ENCODE measurements at regions not wholly inside any gene's neighbourhood (a gene's known extent, or its start where the extent isn't known, plus 50 kb on each side); places are given as distances from the start of the nearest gene placed in this dataset.
"Not testable (repeated sequence)": the region's sequence is repeated elsewhere in the genome, so short reads cannot be mapped to it uniquely, and the experiment has no call there.

DNA sequence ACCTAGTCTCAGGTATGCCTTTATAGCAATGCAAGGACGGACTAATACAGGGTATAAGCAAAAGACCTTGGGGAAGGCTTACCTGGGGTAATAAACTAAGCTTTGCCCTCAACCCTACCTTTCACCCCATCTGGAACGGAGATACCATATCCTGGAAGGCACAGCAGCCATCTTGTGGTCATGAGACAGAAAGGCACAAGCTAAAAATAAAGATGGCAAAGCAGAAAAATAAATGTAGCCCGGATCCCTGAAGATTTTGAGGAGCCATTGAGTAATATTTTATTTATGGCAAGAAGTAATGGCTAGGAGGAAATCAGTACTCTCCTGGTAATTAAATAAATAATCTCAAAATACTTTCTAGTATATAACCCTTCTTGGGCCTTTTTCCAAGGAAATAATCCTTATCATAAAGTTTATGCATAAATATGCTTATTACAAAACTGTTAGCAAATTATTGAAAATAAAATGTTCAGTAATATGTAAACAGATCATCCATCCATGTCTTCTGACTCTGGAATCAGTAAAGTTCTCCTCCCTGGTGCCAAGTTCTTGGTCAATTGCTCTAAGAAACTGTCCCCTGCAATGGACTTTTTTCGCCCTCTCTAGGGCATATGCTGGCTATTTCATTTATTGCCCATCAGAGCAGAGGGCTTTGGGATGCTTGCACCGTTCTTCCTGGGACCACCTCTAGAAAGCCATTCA, 198.7 kb downstream of the SPP2 start:
- no peaks in the 10 kb centered on the region for H3K9me3 ChIP-seq
- ATAC-seq, result no peak
- no peaks in the 10 kb centered on the region for H3K36me3 ChIP-seq
- WGBS, 2 donors (ENCODE audit: low coverage in 1 of 2), result 73 to 76% methylated on average over 3 to 4 of the region's 5 CpGs
- peaks cover 31% of the 10 kb centered on the region for H3K27me3 ChIP-seq
- TF ChIP-seq POLR2A (IDR thresholded peaks at IDR 0.05), result no peak
- TF ChIP-seq, protein P1, sequence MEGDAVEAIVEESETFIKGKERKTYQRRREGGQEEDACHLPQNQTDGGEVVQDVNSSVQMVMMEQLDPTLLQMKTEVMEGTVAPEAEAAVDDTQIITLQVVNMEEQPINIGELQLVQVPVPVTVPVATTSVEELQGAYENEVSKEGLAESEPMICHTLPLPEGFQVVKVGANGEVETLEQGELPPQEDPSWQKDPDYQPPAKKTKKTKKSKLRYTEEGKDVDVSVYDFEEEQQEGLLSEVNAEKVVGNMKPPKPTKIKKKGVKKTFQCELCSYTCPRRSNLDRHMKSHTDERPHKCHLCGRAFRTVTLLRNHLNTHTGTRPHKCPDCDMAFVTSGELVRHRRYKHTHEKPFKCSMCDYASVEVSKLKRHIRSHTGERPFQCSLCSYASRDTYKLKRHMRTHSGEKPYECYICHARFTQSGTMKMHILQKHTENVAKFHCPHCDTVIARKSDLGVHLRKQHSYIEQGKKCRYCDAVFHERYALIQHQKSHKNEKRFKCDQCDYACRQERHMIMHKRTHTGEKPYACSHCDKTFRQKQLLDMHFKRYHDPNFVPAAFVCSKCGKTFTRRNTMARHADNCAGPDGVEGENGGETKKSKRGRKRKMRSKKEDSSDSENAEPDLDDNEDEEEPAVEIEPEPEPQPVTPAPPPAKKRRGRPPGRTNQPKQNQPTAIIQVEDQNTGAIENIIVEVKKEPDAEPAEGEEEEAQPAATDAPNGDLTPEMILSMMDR (IDR thresholded peaks at IDR 0.05), result no peak
- TF ChIP-seq EP300 (IDR thresholded peaks at IDR 0.05), result no peak
- no peak for TF ChIP-seq POLR2AphosphoS5 (IDR thresholded peaks at IDR 0.05)
- no peak overlapping the region for H3K27ac ChIP-seq
- no peaks in the 10 kb centered on the region for H3K4me1 ChIP-seq
- H3K4me3 ChIP-seq, result no peak overlapping the region

DNA sequence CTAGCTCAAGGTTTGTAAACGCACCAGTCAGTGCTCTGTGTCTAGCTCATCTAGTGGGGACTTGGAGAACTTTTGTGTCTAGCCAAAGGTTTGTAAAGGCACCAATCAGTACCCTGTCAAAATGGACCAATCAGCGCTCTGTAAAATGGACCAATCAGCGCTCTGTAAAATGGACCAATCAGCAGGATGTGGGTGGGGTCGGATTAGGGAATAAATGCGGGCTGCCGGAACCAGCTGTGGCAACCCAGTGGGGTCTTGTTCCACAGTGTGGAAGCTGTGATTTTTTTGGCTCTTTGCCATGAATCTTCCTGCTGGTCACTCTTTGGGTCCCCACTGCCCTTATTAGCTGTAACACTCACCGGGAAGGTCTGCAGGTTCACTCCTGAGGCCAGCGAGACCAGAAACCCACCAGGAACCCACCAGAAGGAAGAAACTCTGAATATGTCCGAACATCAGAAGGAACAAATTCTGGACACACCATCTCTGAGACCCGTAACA, 197.8 kb downstream of the SPP2 start:
- 87 to 94% methylated on average over 3 to 7 of the region's 10 CpGs for WGBS, 2 donors (ENCODE audit: low coverage in 1 of 2)
- not testable (repeated sequence) for H3K27ac ChIP-seq
- H3K27me3 ChIP-seq, result peaks cover 31% of the 10 kb centered on the region

DNA sequence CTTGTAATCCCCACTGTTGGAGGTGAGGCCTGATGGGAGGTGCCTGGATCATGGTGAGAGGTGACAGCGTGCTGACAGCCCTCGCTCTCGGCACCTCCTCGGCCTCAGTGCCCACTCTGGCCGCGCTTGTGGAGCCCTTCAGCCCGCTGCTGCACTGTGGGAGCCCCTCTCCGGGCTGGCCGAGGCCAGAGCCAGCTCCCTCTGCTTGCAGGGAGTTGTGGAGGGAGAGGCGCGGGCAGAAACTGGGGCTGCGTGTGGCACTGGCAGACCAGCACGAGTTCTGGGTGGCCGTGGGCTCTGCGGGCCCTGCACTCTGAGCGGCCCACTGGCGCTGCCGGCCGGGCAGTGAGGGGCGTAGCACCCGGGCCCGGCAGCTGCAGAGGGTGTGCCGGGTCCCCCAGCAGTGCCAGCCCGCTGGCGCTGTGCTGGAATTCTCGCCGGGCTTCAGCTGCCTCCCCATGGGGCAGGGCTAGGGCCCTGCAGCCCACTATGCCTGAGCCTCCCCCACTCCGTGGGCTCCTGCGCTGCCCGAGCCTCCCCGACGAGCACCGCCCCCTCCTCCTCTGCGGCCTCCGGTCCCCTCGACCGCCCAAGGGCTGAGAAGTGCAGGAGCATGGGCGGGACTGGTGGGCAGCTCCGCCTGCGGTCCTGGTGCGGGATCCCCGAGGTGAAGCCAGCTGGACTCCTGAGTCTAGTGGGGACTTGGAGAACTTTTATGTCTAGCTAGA, 197.1 kb downstream of the SPP2 start:
- Histone ChIP-seq H3K36me3 (no peaks in the 10 kb centered on the region), H3K4me1 (no peaks in the 10 kb centered on the region), H3K9me3 (no peaks in the 10 kb centered on the region), H3K27me3 (peaks cover 28% of the 10 kb centered on the region), H3K27ac (no peak overlapping the region), H3K4me3 (no peak overlapping the region)
- TF ChIP-seq EP300 (IDR thresholded peaks at IDR 0.05), result no peak
- TF ChIP-seq, protein P1 (IDR thresholded peaks at IDR 0.05), result no peak
- TF ChIP-seq POLR2A (IDR thresholded peaks at IDR 0.05), result no peak
- TF ChIP-seq POLR2AphosphoS5 (IDR thresholded peaks at IDR 0.05), result no peak
- ATAC-seq, result no peak
- WGBS, 2 donors (ENCODE audit: low coverage in 1 of 2), result no CpG with 5 or more reads among the region's 42 CpGs

More for the DNA sequence above, 197.8 kb downstream of the SPP2 start:
- ATAC-seq, H3K9me3 ChIP-seq, H3K4me1 ChIP-seq, H3K36me3 ChIP-seq, H3K4me3 ChIP-seq: not testable (repeated sequence)

DNA sequence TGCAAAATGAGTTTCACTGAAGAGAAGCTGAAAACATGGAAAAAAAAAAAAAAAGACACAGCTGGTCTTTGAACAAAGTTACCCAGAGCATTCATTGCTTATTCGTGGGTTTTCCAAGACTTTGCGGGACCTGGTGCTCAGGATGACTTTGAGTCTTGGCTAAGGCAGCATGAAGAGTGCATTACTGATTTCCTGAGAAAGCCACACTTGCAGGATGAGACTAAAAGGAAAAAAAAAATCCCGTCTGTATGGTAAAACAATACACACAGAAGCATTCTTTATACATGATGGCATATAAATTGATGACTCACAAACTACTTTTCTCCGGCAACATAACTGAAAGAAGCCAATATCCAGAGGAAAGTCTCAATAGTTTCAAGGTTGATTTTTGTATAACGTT, 195.4 kb downstream of the SPP2 start:
- Histone ChIP-seq H3K36me3 (no peaks in the 10 kb centered on the region), H3K27me3 (peaks cover 18% of the 10 kb centered on the region), H3K9me3 (no peaks in the 10 kb centered on the region), H3K4me3 (no peak overlapping the region), H3K4me1 (no peaks in the 10 kb centered on the region), H3K27ac (no peak overlapping the region)
- 46% methylated on average over 5 of the region's 5 CpGs for WGBS, 2 donors (ENCODE audit: low coverage in 1 of 2)
- no peak for ATAC-seq
- TF ChIP-seq EP300 (IDR thresholded peaks at IDR 0.05) (no peak), POLR2AphosphoS5 (IDR thresholded peaks at IDR 0.05) (no peak), POLR2A (IDR thresholded peaks at IDR 0.05) (no peak)
- TF ChIP-seq, protein P1 (IDR thresholded peaks at IDR 0.05), result no peak

DNA sequence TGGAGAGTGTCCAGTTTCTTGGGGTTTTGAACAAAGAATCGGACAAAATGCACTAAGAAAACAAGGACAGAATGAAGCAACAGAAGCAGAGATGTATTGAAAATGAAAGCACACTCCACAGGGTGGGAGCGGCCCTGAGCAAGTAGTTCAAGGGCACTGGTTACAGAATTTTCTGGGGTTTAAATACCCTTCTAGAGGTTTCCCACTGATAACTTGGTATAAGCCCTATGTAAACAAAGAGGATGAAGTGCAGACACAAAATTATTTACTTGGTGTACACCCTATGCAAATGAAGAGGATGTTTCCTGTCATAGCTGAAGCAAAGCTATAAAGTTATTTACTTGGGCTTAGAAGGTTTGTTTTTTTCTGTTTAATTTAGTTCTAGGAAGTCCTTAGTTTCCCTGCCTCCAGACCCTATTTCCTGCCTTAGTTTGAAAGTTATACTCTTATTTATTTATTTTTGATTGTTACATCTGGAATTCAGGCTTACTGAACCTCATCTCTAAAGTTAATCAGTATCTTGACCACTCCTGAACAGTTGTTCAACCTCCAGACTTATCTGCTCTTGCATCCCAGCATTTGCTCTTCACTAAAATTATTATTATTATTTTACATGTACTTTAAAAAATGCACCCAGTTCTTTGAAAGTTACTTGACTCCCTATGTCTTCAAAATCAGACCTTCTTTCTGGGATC, 193.5 kb downstream of the SPP2 start:
- H3K36me3 ChIP-seq, result no peaks in the 10 kb centered on the region
- no peaks in the 10 kb centered on the region for H3K4me1 ChIP-seq
- H3K9me3 ChIP-seq, result peaks cover 0 to 3% (median 0%) of the 10 kb centered on the region in 3 donors
- no peak for ATAC-seq
- H3K27ac ChIP-seq, result no peak overlapping the region
- no peak for TF ChIP-seq POLR2AphosphoS5 (IDR thresholded peaks at IDR 0.05)
- H3K27me3 ChIP-seq, result peaks cover 21% of the 10 kb centered on the region
- 100% methylated on average over 1 of the region's 2 CpGs; no CpG with 5 or more reads in 1 of the 2 donors for WGBS, 2 donors (ENCODE audit: low coverage in 1 of 2)
- H3K4me3 ChIP-seq, result no peak overlapping the region

Data from gastroesophageal sphincter (tissue), 4 donors.